HepG2 (cell line): ENCODE measurements at regions not wholly inside any gene's neighbourhood (a gene's known extent, or its start where the extent isn't known, plus 50 kb on each side); places are given as distances from the start of the nearest gene placed in this dataset.

Experiments
- ATAC-seq: fragments of 200-7000 bp; cut with Tn5 transposase; 3 replicates; pipeline ENCODE4 v1.9.1; 2020; ENCODE audit warnings: mild to moderate bottlenecking, moderate library complexity
- BruUV-seq: library from RNA; stranded (reverse); fragments of 400-500 nt; replicated peaks from 2 replicates; lab custom pipeline; 2021; lab: Mats Ljungman, UMichigan
- CTCF ChIA-PET: fragments of 300-600 bp; formaldehyde crosslinking; extraction: SDS; loops from one replicate; lab custom pipeline; 2021; ENCODE audit warnings: low total read pairs, inconsistent platforms, low intra/inter-chr PET ratio; lab: Yijun Ruan, JAX
- POLR2A ChIA-PET: fragments of 350-600 bp; sonication (Branson Sonifier 250); formaldehyde crosslinking; loops from one replicate; lab custom pipeline; 2020; ENCODE audit warnings: antibody characterized with exemption, inconsistent platforms; lab: Yijun Ruan, JAX
- DNase-seq: peaks from one replicate; pipeline ENCODE4 v3.0.0-alpha.2; 2015; ENCODE audit warnings: low spot score
- FAIRE-seq: peaks from 3 replicates; lab custom pipeline; 2011; peaks lifted over from hg19 to GRCh38; lab: Jason Lieb, UNC
- H2AFZ ChIP-seq: one replicate; pipeline ENCODE4 v1.6.1; 2011; ENCODE audit warnings: low read length, inconsistent platforms
- H3K27ac ChIP-seq: fragments of 300-600 bp; 3 replicates; pipeline ENCODE4 v1.8.0; 2011; ENCODE audit warnings: mixed run types, mild to moderate bottlenecking, mixed read lengths, low read length, inconsistent platforms; ENCODE audit not compliant: insufficient read depth; ENCODE audit errors: extremely low read length
- H3K27me3 ChIP-seq, 2 experiments: fragments of 200-600 bp in 1 of 2; 2 replicates in 1 of 2; 3 replicates in 1 of 2; pipeline versions ENCODE4 v1.6.0 to v1.8.0; 2011; ENCODE audit warnings: low read length in 2 of 2, mild to moderate bottlenecking in 2 of 2, moderate library complexity in 2 of 2, inconsistent platforms in 1 of 2; ENCODE audit not compliant: insufficient read depth in 2 of 2, control insufficient read depth in 1 of 2
- H3K36me3 ChIP-seq, 2 experiments: fragments of 200-600 bp in 1 of 2; replicated peaks in 1 of 2; 2 replicates in 1 of 2; 3 replicates in 1 of 2; pipeline versions ENCODE4 v1.5.1 to v1.8.0; 2011; ENCODE audit warnings: low read length in 2 of 2, inconsistent platforms in 1 of 2; ENCODE audit not compliant: insufficient read depth in 2 of 2, control insufficient read depth in 1 of 2
- H3K4me1 ChIP-seq: 2 replicates; pipeline ENCODE4 v1.5.1; 2012; ENCODE audit warnings: low read length, inconsistent platforms; ENCODE audit not compliant: insufficient read depth
- H3K4me2 ChIP-seq: 2 replicates; pipeline ENCODE4 v1.6.0; 2011; ENCODE audit warnings: low read depth, low read length, inconsistent platforms
- H3K4me3 ChIP-seq, 3 experiments: fragments of 200-600 bp in 1 of 3; sonication (generic), shearing (Covaris generic) in 1 of 3; replicated peaks in 1 of 3; 2 replicates each; pipeline ENCODE4 v1.5.1; 2011 to 2016; ENCODE audit warnings: low read length in 3 of 3, inconsistent platforms in 2 of 3, low read depth in 2 of 3, mild to moderate bottlenecking in 2 of 3, control low read depth in 1 of 3, mixed read lengths in 1 of 3; ENCODE audit not compliant: insufficient read depth in 1 of 3
- H3K79me2 ChIP-seq: one replicate; pipeline ENCODE4 v1.6.1; 2011; ENCODE audit warnings: low read length, inconsistent platforms; ENCODE audit not compliant: insufficient read depth
- H3K9ac ChIP-seq: 2 replicates; pipeline ENCODE4 v1.6.0; 2011; ENCODE audit warnings: mild to moderate bottlenecking, low read depth, low read length, inconsistent platforms; ENCODE audit not compliant: insufficient read depth
- H3K9me3 ChIP-seq: 2 replicates; pipeline ENCODE4 v1.5.1; 2012; ENCODE audit warnings: mild to moderate bottlenecking, low read length
- H4K20me1 ChIP-seq: 2 replicates; pipeline ENCODE4 v1.6.0; 2011; ENCODE audit warnings: inconsistent platforms, mild to moderate bottlenecking, low read length, moderate library complexity; ENCODE audit not compliant: insufficient read depth
- KDM2A ChIP-seq: sonication (generic); formaldehyde crosslinking; IDR thresholded peaks from 2 replicates; pipeline ENCODE4 v1.4.0; 2020; ENCODE audit warnings: low read depth, missing genetic modification reagents, borderline replicate concordance
- ZNF296 ChIP-seq: sonication (generic); formaldehyde crosslinking; conservative IDR thresholded peaks from 2 replicates; pipeline ENCODE4 v1.5.0; 2020; ENCODE audit warnings: mild to moderate bottlenecking, missing genetic modification reagents
- ZNF674 ChIP-seq: sonication (generic); formaldehyde crosslinking; IDR thresholded peaks from 2 replicates; pipeline ENCODE4 v1.5.0; 2020; ENCODE audit warnings: low read depth, mild to moderate bottlenecking, missing genetic modification reagents
- ZNF777 ChIP-seq: sonication (generic); formaldehyde crosslinking; IDR thresholded peaks from 2 replicates; pipeline ENCODE4 v1.4.0; 2020; ENCODE audit warnings: missing genetic modification reagents
- ZNF839 ChIP-seq: sonication (generic); formaldehyde crosslinking; IDR thresholded peaks from 2 replicates; pipeline ENCODE4 v1.4.0; 2020; ENCODE audit warnings: missing genetic modification reagents, mild to moderate bottlenecking, borderline replicate concordance
- WGBS: methylation state at CpG from one replicate; pipeline ENCODE4 v1.1.6; 2017; ENCODE audit warnings: low lambda C conversion rate; 5-methylcytosine and 5-hydroxymethylcytosine counted together
- in situ Hi-C: cut with HindIII; loops from 2 replicates; pipeline ENCODE4 v1.10.0; 2017; ENCODE audit warnings: low pct_unique_long_range_greater_than_20kb; ENCODE audit not compliant: extremely low pct_ligation_motif_present
- intact Hi-C: fragments of 100-400 bp; cut with micrococcal nuclease; formaldehyde crosslinking; loops from one replicate; pipeline ENCODE4 v1.10.0; 2022; ENCODE audit not compliant: unreplicated experiment
- TF ChIP-seq, protein P1 (sequence below): sonication (generic); formaldehyde crosslinking; IDR thresholded peaks from 2 replicates; pipeline ENCODE4 v1.4.0; 2020; ENCODE audit warnings: mild to moderate bottlenecking, missing genetic modification reagents
- TF ChIP-seq, protein P2 (sequence below): sonication (generic); formaldehyde crosslinking; IDR thresholded peaks from 2 replicates; pipeline ENCODE4 v1.5.1; 2020; ENCODE audit warnings: mild to moderate bottlenecking, missing genetic modification reagents, moderate library complexity
- TF ChIP-seq, protein P3 (sequence below): sonication (generic); formaldehyde crosslinking; IDR thresholded peaks from 2 replicates; pipeline ENCODE4 v1.8.1; 2023; ENCODE audit warnings: mild to moderate bottlenecking, missing genetic modification reagents, borderline replicate concordance

DNA sequence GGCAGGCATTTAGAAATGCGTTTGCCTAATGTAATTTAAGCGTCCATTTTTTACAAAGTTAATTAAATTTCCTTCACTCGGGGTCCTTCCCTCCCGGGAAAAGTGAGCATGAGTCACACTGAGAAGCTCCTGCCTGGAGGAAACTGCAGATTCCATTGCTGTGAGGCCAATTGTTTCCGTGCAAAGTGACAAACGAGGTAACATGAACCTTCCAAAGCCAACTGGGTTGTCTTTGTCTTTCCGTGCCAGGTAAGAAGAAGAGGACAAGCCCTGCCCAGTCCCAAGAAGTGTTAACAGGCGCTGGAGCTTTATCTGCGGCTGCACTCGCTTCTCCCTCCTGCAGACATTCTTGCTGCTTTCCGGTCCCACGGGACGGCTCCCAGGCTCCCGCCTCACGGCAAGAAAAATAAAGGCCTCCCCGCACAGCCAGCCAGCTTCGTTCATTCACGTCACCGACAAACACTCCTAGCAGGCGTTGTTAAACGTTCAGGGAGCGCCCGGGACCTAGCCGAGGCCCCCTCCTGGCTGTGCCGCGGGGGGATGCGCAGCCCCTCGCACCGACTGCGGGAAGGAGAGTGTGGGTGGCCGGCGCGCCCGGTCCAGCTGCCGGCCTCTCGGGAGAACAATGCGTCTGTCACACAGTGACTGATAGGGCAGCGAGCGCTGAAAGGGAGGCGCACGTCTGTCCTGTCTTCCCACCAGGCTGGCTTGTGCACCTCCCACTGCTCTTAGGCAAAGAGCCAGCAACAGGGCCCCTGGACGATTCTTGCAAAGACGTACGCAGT lies 61.5 kb upstream of the HDDC2 start (continued):
- no peak for TF ChIP-seq ZNF674
- peak; percentile 19; the same call in 1 of the 2 replicates for TF ChIP-seq KDM2A (CRISPR knock-in tag)
- TF ChIP-seq, protein P1, sequence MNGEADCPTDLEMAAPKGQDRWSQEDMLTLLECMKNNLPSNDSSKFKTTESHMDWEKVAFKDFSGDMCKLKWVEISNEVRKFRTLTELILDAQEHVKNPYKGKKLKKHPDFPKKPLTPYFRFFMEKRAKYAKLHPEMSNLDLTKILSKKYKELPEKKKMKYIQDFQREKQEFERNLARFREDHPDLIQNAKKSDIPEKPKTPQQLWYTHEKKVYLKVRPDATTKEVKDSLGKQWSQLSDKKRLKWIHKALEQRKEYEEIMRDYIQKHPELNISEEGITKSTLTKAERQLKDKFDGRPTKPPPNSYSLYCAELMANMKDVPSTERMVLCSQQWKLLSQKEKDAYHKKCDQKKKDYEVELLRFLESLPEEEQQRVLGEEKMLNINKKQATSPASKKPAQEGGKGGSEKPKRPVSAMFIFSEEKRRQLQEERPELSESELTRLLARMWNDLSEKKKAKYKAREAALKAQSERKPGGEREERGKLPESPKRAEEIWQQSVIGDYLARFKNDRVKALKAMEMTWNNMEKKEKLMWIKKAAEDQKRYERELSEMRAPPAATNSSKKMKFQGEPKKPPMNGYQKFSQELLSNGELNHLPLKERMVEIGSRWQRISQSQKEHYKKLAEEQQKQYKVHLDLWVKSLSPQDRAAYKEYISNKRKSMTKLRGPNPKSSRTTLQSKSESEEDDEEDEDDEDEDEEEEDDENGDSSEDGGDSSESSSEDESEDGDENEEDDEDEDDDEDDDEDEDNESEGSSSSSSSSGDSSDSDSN: peak; percentile 81
- no peak for TF ChIP-seq ZNF296
- 0 out of 2 replicates have a peak, but pooled peaks have one; percentile 28 for TF ChIP-seq ZNF839 (CRISPR knock-in tag)
- TF ChIP-seq ZNF777: peak; percentile 67; the same call in 1 of the 2 replicates

DNA sequence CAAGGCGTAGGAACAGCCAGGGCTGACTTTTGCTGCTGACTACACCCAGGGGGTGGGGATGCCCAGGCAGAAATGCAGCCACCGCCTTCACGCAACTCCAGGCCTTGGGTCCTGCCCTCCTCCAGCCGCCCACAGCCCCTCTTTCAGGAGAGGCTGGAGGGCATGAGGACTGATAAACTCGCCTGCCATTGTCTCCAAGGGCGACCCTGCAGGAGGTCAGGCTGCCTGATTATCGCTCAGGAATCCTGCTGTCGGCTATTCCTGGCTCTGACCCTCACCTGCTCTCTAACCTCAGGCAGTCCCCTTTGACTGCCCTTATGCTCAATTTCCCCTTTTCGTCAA lies 62.0 kb upstream of the HDDC2 start:
- DNase-seq (no peak), ATAC-seq (no peak; the same call in 2 of the 3 replicates), FAIRE-seq (no peak)
- TF ChIP-seq, protein P2, sequence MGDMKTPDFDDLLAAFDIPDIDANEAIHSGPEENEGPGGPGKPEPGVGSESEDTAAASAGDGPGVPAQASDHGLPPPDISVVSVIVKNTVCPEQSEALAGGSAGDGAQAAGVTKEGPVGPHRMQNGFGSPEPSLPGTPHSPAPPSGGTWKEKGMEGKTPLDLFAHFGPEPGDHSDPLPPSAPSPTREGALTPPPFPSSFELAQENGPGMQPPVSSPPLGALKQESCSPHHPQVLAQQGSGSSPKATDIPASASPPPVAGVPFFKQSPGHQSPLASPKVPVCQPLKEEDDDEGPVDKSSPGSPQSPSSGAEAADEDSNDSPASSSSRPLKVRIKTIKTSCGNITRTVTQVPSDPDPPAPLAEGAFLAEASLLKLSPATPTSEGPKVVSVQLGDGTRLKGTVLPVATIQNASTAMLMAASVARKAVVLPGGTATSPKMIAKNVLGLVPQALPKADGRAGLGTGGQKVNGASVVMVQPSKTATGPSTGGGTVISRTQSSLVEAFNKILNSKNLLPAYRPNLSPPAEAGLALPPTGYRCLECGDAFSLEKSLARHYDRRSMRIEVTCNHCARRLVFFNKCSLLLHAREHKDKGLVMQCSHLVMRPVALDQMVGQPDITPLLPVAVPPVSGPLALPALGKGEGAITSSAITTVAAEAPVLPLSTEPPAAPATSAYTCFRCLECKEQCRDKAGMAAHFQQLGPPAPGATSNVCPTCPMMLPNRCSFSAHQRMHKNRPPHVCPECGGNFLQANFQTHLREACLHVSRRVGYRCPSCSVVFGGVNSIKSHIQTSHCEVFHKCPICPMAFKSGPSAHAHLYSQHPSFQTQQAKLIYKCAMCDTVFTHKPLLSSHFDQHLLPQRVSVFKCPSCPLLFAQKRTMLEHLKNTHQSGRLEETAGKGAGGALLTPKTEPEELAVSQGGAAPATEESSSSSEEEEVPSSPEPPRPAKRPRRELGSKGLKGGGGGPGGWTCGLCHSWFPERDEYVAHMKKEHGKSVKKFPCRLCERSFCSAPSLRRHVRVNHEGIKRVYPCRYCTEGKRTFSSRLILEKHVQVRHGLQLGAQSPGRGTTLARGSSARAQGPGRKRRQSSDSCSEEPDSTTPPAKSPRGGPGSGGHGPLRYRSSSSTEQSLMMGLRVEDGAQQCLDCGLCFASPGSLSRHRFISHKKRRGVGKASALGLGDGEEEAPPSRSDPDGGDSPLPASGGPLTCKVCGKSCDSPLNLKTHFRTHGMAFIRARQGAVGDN (CRISPR knock-in tag): peak; percentile 1
- TF ChIP-seq, protein P3, sequence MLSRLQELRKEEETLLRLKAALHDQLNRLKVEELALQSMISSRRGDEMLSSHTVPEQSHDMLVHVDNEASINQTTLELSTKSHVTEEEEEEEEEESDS (CRISPR knock-in tag): no peak
- ChIA-PET POLR2A (no interaction called here), CTCF (no interaction called here)
- intact Hi-C loops: no loop called here
- Histone ChIP-seq H3K79me2 (no peaks in the 10 kb centered on the region), H3K4me1 (peaks cover 13% of the 10 kb centered on the region), H3K27me3 (peaks cover 2 to 36% of the 10 kb centered on the region in 2 experiments; a peak in 4 of 5 replicates), H3K27ac (no peak overlapping the region), H3K4me2 (peak overlapping the region; percentile 72), H3K9ac (no peak overlapping the region), H2AFZ (no peak overlapping the region), H3K4me3 (peak overlapping the region in 2 of 3 experiments; percentile 41 to 67; a peak in 2 of 6 replicates), H3K36me3 (no peaks in the 10 kb centered on the region), H4K20me1 (no peaks in the 10 kb centered on the region), H3K9me3 (no peaks in the 10 kb centered on the region)
- 6% methylated on average over 3 of the region's 9 CpGs for WGBS
- in situ Hi-C loops: no loop called here
- no TSS peak for BruUV-seq
